ENCODE measurements at regions not wholly inside any gene's neighbourhood (a gene's known extent, or its start where the extent isn't known, plus 50 kb on each side); places are given as distances from the start of the nearest gene placed in this dataset.

- no peaks in the 10 kb centered on the region for H3K36me3 ChIP-seq (replicated peaks)
- no peak for TF ChIP-seq CTCF (IDR thresholded peaks at IDR 0.05; ENCODE audit: low read depth, low read length, missing control alignments)
- in situ Hi-C loops (cut with HindIII; ENCODE audit: low pct_ligation_motif_present, low sequenced_read_pairs), result no loop called here
- no peaks in the 10 kb centered on the region for H3K27me3 ChIP-seq (replicated peaks)
- no peak overlapping the region for H3K27ac ChIP-seq
- no peak overlapping the region for H3K4me3 ChIP-seq (ENCODE audit: low read depth, low read length)
- no peak for DNase-seq
Measured at GRCh38 chr4:135573251-135573650, 1371.7 kb upstream of the PABPC4L start.

GRCh38 chr4:135564090-135564489, 1362.5 kb upstream of the PABPC4L start:
- Histone ChIP-seq H3K36me3 (replicated peaks) (no peaks in the 10 kb centered on the region), H3K4me3 (ENCODE audit: low read depth, low read length) (no peak overlapping the region), H3K27ac (no peak overlapping the region), H3K27me3 (replicated peaks) (no peaks in the 10 kb centered on the region)
- TF ChIP-seq CTCF (IDR thresholded peaks at IDR 0.05; ENCODE audit: low read depth, low read length, missing control alignments), result no peak
- DNase-seq, result no peak
- in situ Hi-C loops (cut with HindIII; ENCODE audit: low pct_ligation_motif_present, low sequenced_read_pairs), result no loop called here

GRCh38 chr4:135553213-135553612, 1351.6 kb upstream of the PABPC4L start:
- Histone ChIP-seq H3K27me3 (replicated peaks) (no peaks in the 10 kb centered on the region), H3K27ac (no peak overlapping the region), H3K4me3 (ENCODE audit: low read depth, low read length) (no peak overlapping the region), H3K36me3 (replicated peaks) (no peaks in the 10 kb centered on the region)
- in situ Hi-C loops (cut with HindIII; ENCODE audit: low pct_ligation_motif_present, low sequenced_read_pairs), result no loop called here
- no peak for TF ChIP-seq CTCF (IDR thresholded peaks at IDR 0.05; ENCODE audit: low read depth, low read length, missing control alignments)
- DNase-seq, result no peak

- no peak for TF ChIP-seq CTCF (IDR thresholded peaks at IDR 0.05; ENCODE audit: low read depth, low read length, missing control alignments)
- no peak for DNase-seq
- H3K36me3 ChIP-seq (replicated peaks), result no peaks in the 10 kb centered on the region
- H3K27ac ChIP-seq, result no peak overlapping the region
- in situ Hi-C loops (cut with HindIII; ENCODE audit: low pct_ligation_motif_present, low sequenced_read_pairs), result no loop called here
- H3K27me3 ChIP-seq (replicated peaks), result no peaks in the 10 kb centered on the region
- no peak overlapping the region for H3K4me3 ChIP-seq (ENCODE audit: low read depth, low read length)
Measured at GRCh38 chr4:135552131-135552530, 1350.5 kb upstream of the PABPC4L start.

- in situ Hi-C loops (cut with HindIII; ENCODE audit: low pct_ligation_motif_present, low sequenced_read_pairs), result no loop called here
- Histone ChIP-seq H3K36me3 (replicated peaks) (no peaks in the 10 kb centered on the region), H3K4me3 (ENCODE audit: low read depth, low read length) (no peak overlapping the region), H3K27me3 (replicated peaks) (no peaks in the 10 kb centered on the region), H3K27ac (no peak overlapping the region)
- no peak for TF ChIP-seq CTCF (IDR thresholded peaks at IDR 0.05; ENCODE audit: low read depth, low read length, missing control alignments)
- no peak for DNase-seq
Measured at GRCh38 chr4:135548711-135549110, 1347.1 kb upstream of the PABPC4L start.

- in situ Hi-C loops (cut with HindIII; ENCODE audit: low pct_ligation_motif_present, low sequenced_read_pairs), result no loop called here
- no peak overlapping the region for H3K27ac ChIP-seq
- TF ChIP-seq CTCF (IDR thresholded peaks at IDR 0.05; ENCODE audit: low read depth, low read length, missing control alignments), result no peak
- no peak overlapping the region for H3K4me3 ChIP-seq (ENCODE audit: low read depth, low read length)
- H3K27me3 ChIP-seq (replicated peaks), result no peaks in the 10 kb centered on the region
- no peaks in the 10 kb centered on the region for H3K36me3 ChIP-seq (replicated peaks)
- no peak for DNase-seq
Measured at GRCh38 chr4:135545616-135546317, 1344.2 kb upstream of the PABPC4L start.
